Testis (tissue), 2 donors: ENCODE measurements at regions not wholly inside any gene's neighbourhood (a gene's known extent, or its start where the extent isn't known, plus 50 kb on each side); places are given as distances from the start of the nearest gene placed in this dataset.

ENCODE experiments used
- DNase-seq: peaks from one replicate; pipeline ENCODE4 v3.0.0-alpha.2; 2019
- H3K27ac ChIP-seq, 2 donors: fragments of 200-600 bp; sonication (generic); one replicate each; pipeline ENCODE4 v1.5.1; 2019
- H3K27me3 ChIP-seq: fragments of 200-600 bp; sonication (generic); one replicate; pipeline ENCODE4 v1.5.1; 2019
- H3K36me3 ChIP-seq: fragments of 200-600 bp; sonication (generic); one replicate; pipeline ENCODE4 v1.5.1; 2017; ENCODE audit warnings: low read depth; ENCODE audit errors: missing control alignments
- H3K4me1 ChIP-seq: fragments of 200-600 bp; sonication (generic); one replicate; pipeline ENCODE4 v1.5.1; 2019
- H3K4me3 ChIP-seq, 2 donors: fragments of 200-600 bp; sonication (generic); one replicate each; pipeline ENCODE4 v1.5.1; 2017 to 2019
- H3K9me3 ChIP-seq: fragments of 200-600 bp; sonication (generic); one replicate; pipeline ENCODE4 v1.5.1; 2017
- POLR2A ChIP-seq: fragments of 450-650 bp; IDR thresholded peaks from one replicate; pipeline ENCODE4 v1.6.1; 2017; ENCODE audit warnings: antibody characterized with exemption, mild to moderate bottlenecking, moderate library complexity
- WGBS, 2 donors: methylation state at CpG; one replicate each; pipeline ENCODE4 v1.1.5; 2018; 5-methylcytosine and 5-hydroxymethylcytosine counted together
- intact Hi-C: fragments of 100-400 bp; cut with DNase I; formaldehyde crosslinking; loops from one replicate; pipeline ENCODE4 v1.15.1; 2023; ENCODE audit warnings: low total_unique reads
- TF ChIP-seq, protein P1 (sequence below), 3 experiments: fragments of 450-650 bp in 2 of 3; fragments of 200-600 bp in 1 of 3; sonication (generic) in 1 of 3; IDR thresholded peaks; one replicate each; pipeline ENCODE4 v1.5.1; 2016 to 2019; ENCODE audit warnings: antibody characterized with exemption in 3 of 3, mild to moderate bottlenecking in 2 of 3, moderate library complexity in 1 of 3

DNA sequence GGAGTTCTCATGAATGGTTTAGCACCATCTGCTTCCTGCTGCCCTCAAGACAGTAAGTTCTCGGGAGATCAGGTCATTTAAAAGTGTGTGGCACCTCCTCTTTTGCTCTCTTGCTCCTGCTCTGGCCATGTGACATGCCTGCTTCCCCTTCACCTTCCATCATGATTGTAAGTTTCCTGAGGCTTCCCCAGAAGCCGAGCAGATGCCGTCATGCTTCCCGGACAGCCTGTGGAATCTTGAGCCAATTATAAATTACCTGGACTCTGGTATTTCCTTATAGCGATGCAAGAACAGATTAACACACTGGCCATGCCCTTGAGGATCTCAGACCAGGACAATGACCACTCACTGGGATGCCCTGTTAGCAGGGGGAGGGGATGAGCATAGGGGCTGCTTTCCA is 212.3 kb downstream of the MATN1 start:
- Histone ChIP-seq H3K36me3 (no peaks in the 10 kb centered on the region), H3K27me3 (no peaks in the 10 kb centered on the region), H3K9me3 (no peaks in the 10 kb centered on the region), H3K27ac (no peak overlapping the region), H3K4me3 (no peak overlapping the region), H3K4me1 (no peaks in the 10 kb centered on the region)
- intact Hi-C loops = no loop called here
- DNase-seq = no peak
- 77 to 84% methylated on average over 5 of the region's 5 CpGs for WGBS, 2 donors
- TF ChIP-seq POLR2A = no peak
- TF ChIP-seq, protein P1, sequence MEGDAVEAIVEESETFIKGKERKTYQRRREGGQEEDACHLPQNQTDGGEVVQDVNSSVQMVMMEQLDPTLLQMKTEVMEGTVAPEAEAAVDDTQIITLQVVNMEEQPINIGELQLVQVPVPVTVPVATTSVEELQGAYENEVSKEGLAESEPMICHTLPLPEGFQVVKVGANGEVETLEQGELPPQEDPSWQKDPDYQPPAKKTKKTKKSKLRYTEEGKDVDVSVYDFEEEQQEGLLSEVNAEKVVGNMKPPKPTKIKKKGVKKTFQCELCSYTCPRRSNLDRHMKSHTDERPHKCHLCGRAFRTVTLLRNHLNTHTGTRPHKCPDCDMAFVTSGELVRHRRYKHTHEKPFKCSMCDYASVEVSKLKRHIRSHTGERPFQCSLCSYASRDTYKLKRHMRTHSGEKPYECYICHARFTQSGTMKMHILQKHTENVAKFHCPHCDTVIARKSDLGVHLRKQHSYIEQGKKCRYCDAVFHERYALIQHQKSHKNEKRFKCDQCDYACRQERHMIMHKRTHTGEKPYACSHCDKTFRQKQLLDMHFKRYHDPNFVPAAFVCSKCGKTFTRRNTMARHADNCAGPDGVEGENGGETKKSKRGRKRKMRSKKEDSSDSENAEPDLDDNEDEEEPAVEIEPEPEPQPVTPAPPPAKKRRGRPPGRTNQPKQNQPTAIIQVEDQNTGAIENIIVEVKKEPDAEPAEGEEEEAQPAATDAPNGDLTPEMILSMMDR (IDR thresholded peaks at IDR 0.05) = no peak

DNA sequence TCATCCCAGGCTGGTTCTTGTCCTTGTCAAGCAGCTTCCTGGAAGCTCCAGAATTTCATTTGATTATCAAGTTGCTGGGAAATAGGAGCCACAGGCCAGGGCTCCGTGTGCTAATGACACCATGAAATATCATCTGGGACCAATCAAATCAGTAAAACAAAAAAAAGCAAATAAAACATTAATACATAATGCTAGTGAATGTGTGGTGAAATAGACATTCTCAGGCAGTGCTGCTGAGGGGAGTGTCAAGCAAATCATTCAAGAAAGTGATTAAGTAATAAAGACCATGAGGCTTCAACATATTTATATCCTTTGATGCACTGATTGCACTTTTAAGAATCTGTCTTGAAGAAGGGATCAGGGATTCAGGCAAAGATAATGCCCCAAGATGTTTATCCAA is 213.7 kb downstream of the MATN1 start:
- H3K9me3 ChIP-seq = no peaks in the 10 kb centered on the region
- TF ChIP-seq POLR2A = no peak
- TF ChIP-seq, protein P1 (IDR thresholded peaks at IDR 0.05) = no peak
- H3K4me1 ChIP-seq = no peaks in the 10 kb centered on the region
- H3K27ac ChIP-seq = no peak overlapping the region
- DNase-seq = no peak
- H3K4me3 ChIP-seq = no peak overlapping the region
- no peaks in the 10 kb centered on the region for H3K36me3 ChIP-seq
- no peaks in the 10 kb centered on the region for H3K27me3 ChIP-seq
- intact Hi-C loops = no loop called here
- WGBS, 2 donors = 48 to 50% methylated on average over 1 of the region's 1 CpG

DNA sequence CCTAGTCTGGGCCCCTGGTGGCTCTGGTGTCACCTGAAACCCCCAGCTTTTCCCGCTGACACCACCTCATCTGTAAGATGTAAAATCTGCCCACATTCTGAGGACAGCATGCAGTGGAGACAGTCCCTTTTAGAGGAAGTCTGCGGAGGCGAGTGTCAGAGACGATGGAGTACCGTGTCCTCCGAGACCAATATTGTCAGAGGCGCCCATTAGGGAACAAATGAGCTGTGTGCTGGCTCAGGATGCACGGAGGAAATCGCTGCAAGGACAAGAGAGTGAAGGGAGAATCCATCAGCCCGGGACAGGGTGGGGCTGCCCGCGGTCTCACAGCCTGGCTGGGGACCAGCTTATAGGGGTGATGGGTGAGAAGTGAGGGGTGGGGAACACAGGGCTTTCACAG is 214.8 kb downstream of the MATN1 start:
- Histone ChIP-seq H3K36me3 (no peaks in the 10 kb centered on the region), H3K4me1 (no peaks in the 10 kb centered on the region), H3K27ac (no peak overlapping the region), H3K27me3 (no peaks in the 10 kb centered on the region), H3K9me3 (no peaks in the 10 kb centered on the region), H3K4me3 (no peak overlapping the region)
- 72 to 79% methylated on average over 12 of the region's 12 CpGs for WGBS, 2 donors
- no peak for TF ChIP-seq POLR2A
- TF ChIP-seq, protein P1 (IDR thresholded peaks at IDR 0.05) = no peak
- intact Hi-C loops = no loop called here
- DNase-seq = no peak

DNA sequence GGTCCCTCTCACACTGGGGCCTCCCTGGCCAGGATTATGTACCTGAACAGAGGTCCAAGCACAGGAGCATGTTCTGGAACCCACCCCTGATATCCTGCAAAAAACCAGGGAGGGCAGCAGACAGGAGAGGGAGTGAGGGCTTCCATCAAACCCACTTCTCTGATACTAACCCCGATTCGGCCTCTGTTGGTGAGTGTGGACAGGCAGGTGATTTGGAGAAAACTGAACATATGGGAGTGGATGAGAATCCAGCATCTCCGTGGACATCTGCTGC is 215.3 kb downstream of the MATN1 start:
- H3K27ac ChIP-seq = no peak overlapping the region
- intact Hi-C loops = no loop called here
- H3K4me3 ChIP-seq = no peak overlapping the region
- no peaks in the 10 kb centered on the region for H3K27me3 ChIP-seq
- H3K9me3 ChIP-seq = no peaks in the 10 kb centered on the region
- WGBS, 2 donors = 60 to 83% methylated on average over 2 to 3 of the region's 3 CpGs
- no peaks in the 10 kb centered on the region for H3K36me3 ChIP-seq
- no peak for TF ChIP-seq POLR2A
- TF ChIP-seq, protein P1 (IDR thresholded peaks at IDR 0.05) = no peak
- no peak for DNase-seq
- H3K4me1 ChIP-seq = no peaks in the 10 kb centered on the region

DNA sequence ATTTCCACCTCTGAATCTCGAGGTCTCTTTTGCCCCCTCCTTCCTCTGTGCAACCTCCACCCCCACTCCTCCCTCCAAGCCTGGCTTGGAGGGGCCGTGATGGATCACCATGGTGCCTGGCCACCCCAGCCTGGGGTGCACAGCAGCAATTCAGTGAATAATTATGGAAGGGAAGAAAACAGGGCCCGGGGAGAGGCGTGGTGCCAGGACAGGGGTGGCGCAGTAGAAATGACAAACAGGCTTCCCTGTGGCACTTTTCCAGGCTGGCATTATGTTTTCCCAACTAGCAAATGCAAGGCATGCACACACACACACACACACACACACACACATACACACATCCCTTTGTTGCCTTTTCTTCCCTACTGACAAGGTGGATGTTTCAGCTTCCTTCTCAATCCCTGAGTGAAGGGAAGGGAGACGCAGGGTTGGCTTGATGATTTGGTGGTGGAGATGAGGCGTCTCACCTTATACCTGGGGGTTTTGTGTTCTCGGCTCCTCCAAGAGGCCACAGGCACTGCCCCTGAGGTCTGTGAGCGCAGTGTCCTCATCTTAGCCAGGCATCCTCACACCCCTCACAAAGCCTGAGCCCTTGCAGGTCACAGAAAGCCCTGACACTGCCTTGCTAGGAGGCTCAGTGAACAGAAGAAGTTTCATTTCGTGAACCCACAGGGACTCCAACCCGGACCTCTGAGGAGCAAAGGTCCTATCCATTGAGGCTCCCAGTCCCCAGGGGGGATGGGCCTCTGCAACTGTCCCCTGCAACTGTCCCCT is 215.8 kb downstream of the MATN1 start:
- no peaks in the 10 kb centered on the region for H3K4me1 ChIP-seq
- H3K36me3 ChIP-seq = no peaks in the 10 kb centered on the region
- H3K27ac ChIP-seq = no peak overlapping the region
- WGBS, 2 donors = 63 to 80% methylated on average over 9 to 11 of the region's 11 CpGs
- H3K27me3 ChIP-seq = no peaks in the 10 kb centered on the region
- TF ChIP-seq, protein P1 (IDR thresholded peaks at IDR 0.05) = no peak
- no peak for TF ChIP-seq POLR2A
- DNase-seq = no peak
- H3K4me3 ChIP-seq = no peak overlapping the region
- H3K9me3 ChIP-seq = no peaks in the 10 kb centered on the region
- intact Hi-C loops = no loop called here
